HG03060 (cell line): ENCODE measurements at regions not wholly inside any gene's neighbourhood (a gene's known extent, or its start where the extent isn't known, plus 50 kb on each side); places are given as distances from the start of the nearest gene placed in this dataset.

Experiments used
- ATAC-seq: cut with Tn5 transposase; IDR thresholded peaks from one replicate; pipeline ENCODE4 v1.9.1; 2021; ENCODE audit warnings: low read depth, moderate number of reproducible peaks; ENCODE audit not compliant: unreplicated experiment

DNA sequence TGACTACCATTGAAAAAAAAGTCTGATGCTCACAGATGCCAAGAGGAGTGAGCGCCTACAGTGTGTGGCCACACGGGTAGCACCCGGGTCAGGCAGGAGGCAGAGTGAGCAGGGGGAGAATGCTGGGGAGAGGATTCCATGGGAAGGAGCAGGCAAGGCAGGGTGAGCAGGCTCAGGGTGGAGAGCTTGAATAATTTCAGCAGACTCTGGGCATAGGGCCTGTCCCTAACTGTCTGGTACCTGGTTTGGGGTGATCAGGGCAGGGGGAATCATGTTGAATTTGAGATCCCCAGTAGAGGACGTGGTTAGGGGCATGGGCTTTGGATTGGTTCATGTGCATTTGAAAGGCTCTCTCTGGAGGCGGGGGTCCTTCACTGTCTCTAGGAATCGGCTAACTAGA is 51.2 kb upstream of the TLR3 start:
- no peak for ATAC-seq

DNA sequence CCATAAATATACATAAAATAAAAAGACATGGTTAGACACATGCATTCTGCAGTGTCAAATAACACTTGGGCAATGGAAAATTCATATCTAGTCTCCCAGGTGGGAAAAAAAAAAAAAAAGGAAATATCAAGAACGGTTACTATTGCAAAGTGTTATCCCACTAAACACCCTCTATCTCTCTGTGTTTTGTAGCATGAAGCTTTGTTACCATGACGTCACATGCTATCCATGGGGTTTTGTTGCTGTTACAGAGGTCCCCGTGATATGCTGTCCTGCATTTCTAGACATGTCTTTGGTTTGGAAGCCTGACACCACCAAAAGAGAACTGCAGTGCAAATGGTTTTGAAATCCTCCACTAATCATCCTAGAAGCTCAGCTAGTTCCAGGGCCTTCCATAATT is 50.7 kb upstream of the TLR3 start:
- no peak for ATAC-seq

DNA sequence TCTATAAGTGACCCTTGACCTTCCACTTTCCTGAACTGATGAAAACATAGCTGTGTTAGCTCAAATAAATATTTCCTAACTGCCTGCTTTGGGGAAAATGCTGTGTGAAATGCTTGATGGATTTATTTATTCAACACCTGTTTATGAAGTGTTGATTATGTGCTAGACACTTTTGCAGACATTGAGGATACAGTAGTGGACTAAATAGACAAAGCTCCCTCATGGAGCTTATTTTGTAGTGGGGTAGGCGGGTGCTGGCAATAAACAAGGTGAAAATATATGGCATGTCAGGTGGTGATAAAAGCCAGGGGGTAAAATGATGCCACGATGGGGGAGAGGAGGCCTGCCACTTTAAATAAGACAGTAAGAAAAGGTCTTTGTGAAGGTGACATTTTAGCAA is 50.2 kb upstream of the TLR3 start:
- ATAC-seq, result no peak
